ENCODE measurements at regions not wholly inside any gene's neighbourhood (a gene's known extent, or its start where the extent isn't known, plus 50 kb on each side); places are given as distances from the start of the nearest gene placed in this dataset.
"Not testable (repeated sequence)": the region's sequence is repeated elsewhere in the genome, so short reads cannot be mapped to it uniquely, and the experiment has no call there.

- no peaks in the 10 kb centered on the region for H3K4me1 ChIP-seq
- ATAC-seq, result no peak
- H3K9me3 ChIP-seq, result no peaks in the 10 kb centered on the region
- CTCF ChIA-PET, result no interaction called here
- DNase-seq (ENCODE audit: low read depth in 1 of 2, low spot score in 1 of 2), result no peak
- no peak overlapping the region for H3K27ac ChIP-seq
- WGBS (ENCODE audit: missing lambda C conversion rate), result 6% methylated on average over 1 of the region's 1 CpG
- H3K4me3 ChIP-seq, result no peak overlapping the region
- FAIRE-seq, result no peak
- TF ChIP-seq GATA3 (IDR thresholded peaks at IDR 0.05; ENCODE audit: borderline replicate concordance) (no peak), ZSCAN20 (CRISPR knock-in tag; IDR thresholded peaks at IDR 0.05) (no peak), NPAS2 (CRISPR knock-in tag; IDR thresholded peaks at IDR 0.05; ENCODE audit: borderline replicate concordance) (no peak)
- POLR2A ChIA-PET, result no interaction called here
- no peak overlapping the region for H3K4me2 ChIP-seq
These were observed 939.0 kb upstream of the ATXN7L3B start for GRCh38 chr12:73598626-73599025.

- TF ChIP-seq MAX (IDR thresholded peaks at IDR 0.05) (no peak), KDM5A (IDR thresholded peaks at IDR 0.05) (no peak)
- no peak for FAIRE-seq
- ATAC-seq, result no peak
- H3K27ac ChIP-seq, result no peak overlapping the region
- no peaks in the 10 kb centered on the region for H3K9me3 ChIP-seq
- ChIA-PET POLR2A (no interaction called here), CTCF (no interaction called here)
- DNase-seq (ENCODE audit: low read depth in 1 of 2, low spot score in 1 of 2), result no peak
- H3K4me2 ChIP-seq, result no peak overlapping the region
- no peaks in the 10 kb centered on the region for H3K4me1 ChIP-seq
- 3% methylated on average over 2 of the region's 2 CpGs for WGBS (ENCODE audit: missing lambda C conversion rate)
- no peak overlapping the region for H3K4me3 ChIP-seq
These were observed 938.4 kb upstream of the ATXN7L3B start for GRCh38 chr12:73599268-73599667.

GRCh38 chr12:73605925-73606324 is 931.7 kb upstream of the ATXN7L3B start:
- DNase-seq (ENCODE audit: low read depth in 1 of 2, low spot score in 1 of 2); ATAC-seq; CTCF ChIA-PET; H3K9me3 ChIP-seq; H3K4me3 ChIP-seq; H3K27ac ChIP-seq; POLR2A ChIA-PET; FAIRE-seq; H3K4me2 ChIP-seq; H3K4me1 ChIP-seq: not testable (repeated sequence)
- whole genome bisulfite sequencing (ENCODE audit: missing lambda C conversion rate), result 12% methylated on average over 9 of the region's 9 CpGs

GRCh38 chr12:73612551-73612950 is 925.1 kb upstream of the ATXN7L3B start:
- H3K27ac ChIP-seq, result no peak overlapping the region
- no peaks in the 10 kb centered on the region for H3K9me3 ChIP-seq
- DNase-seq (ENCODE audit: low read depth in 1 of 2, low spot score in 1 of 2) (no peak), FAIRE-seq (no peak), ATAC-seq (no peak)
- POLR2A ChIA-PET, result no interaction called here
- CTCF ChIA-PET, result no interaction called here
- H3K4me3 ChIP-seq, result no peak overlapping the region
- H3K4me1 ChIP-seq, result no peaks in the 10 kb centered on the region
- TF ChIP-seq ZFP36 (IDR thresholded peaks at IDR 0.05; ENCODE audit: borderline replicate concordance, partially characterized antibody), result no peak
- no peak for TF ChIP-seq CBX2 (IDR thresholded peaks at IDR 0.05; ENCODE audit: borderline replicate concordance, low read depth)
- TF ChIP-seq NR3C1 (IDR thresholded peaks at IDR 0.05), result no peak
- TF ChIP-seq CBX8 (IDR thresholded peaks at IDR 0.05), result no peak
- no peak for TF ChIP-seq SREBF2 (IDR thresholded peaks at IDR 0.05)
- TF ChIP-seq ELK1 (IDR thresholded peaks at IDR 0.05; ENCODE audit: low read depth, low read length), result no peak
- TF ChIP-seq FOXS1 (CRISPR knock-in tag; IDR thresholded peaks at IDR 0.05), result no peak
- TF ChIP-seq POLR2A (IDR thresholded peaks at IDR 0.05; ENCODE audit: low read length), result no peak
- no peak overlapping the region for H3K4me2 ChIP-seq

- H3K4me2 ChIP-seq, result no peak overlapping the region
- TF ChIP-seq HOXB13 (CRISPR knock-in tag; IDR thresholded peaks at IDR 0.05; ENCODE audit: low read depth) (no peak), MAZ (IDR thresholded peaks at IDR 0.05; ENCODE audit: borderline replicate concordance, low read depth, low read length) (no peak), FOSB (CRISPR knock-in tag; IDR thresholded peaks at IDR 0.05) (no peak), TP53 (CRISPR knock-in tag; IDR thresholded peaks at IDR 0.05) (no peak), MAX (IDR thresholded peaks at IDR 0.05) (no peak), HMGXB4 (CRISPR knock-in tag; IDR thresholded peaks at IDR 0.05; ENCODE audit: borderline replicate concordance) (no peak), RFX5 (IDR thresholded peaks at IDR 0.05) (no peak), ELK1 (IDR thresholded peaks at IDR 0.05; ENCODE audit: low read depth, low read length) (no peak)
- CTCF ChIA-PET, result no interaction called here
- H3K4me3 ChIP-seq, result no peak overlapping the region
- ATAC-seq (no peak), DNase-seq (ENCODE audit: low read depth in 1 of 2, low spot score in 1 of 2) (no peak), FAIRE-seq (no peak)
- no peaks in the 10 kb centered on the region for H3K4me1 ChIP-seq
- POLR2A ChIA-PET, result no interaction called here
- WGBS (ENCODE audit: missing lambda C conversion rate), result 6% methylated on average over 2 of the region's 2 CpGs
- no peak overlapping the region for H3K27ac ChIP-seq
- no peaks in the 10 kb centered on the region for H3K9me3 ChIP-seq
These were observed 914.2 kb upstream of the ATXN7L3B start for GRCh38 chr12:73623421-73623820.

Data from A549 (cell line).